WTC11 (cell line): ENCODE measurements at regions not wholly inside any gene's neighbourhood (a gene's known extent, or its start where the extent isn't known, plus 50 kb on each side); places are given as distances from the start of the nearest gene placed in this dataset.

Experiments used
- ATAC-seq: fragments of 200-7000 bp; cut with Tn5 transposase; 2 replicates; pipeline ENCODE4 v1.10.0; 2021; ENCODE audit warnings: mild to moderate bottlenecking, moderate library complexity
- CTCF ChIA-PET: fragments of 300-600 bp; sonication (Branson Sonifier 250); formaldehyde crosslinking; loops from one replicate; lab custom pipeline; 2021; ENCODE audit warnings: antibody characterized with exemption; lab: Charles Lee
- POLR2A ChIA-PET: fragments of 350-600 bp; sonication (Branson Sonifier 250); formaldehyde crosslinking; loops from one replicate; lab custom pipeline; 2021; ENCODE audit warnings: antibody characterized with exemption; lab: Charles Lee
- DNase-seq: peaks from one replicate; pipeline ENCODE4 v3.0.0; 2021; ENCODE audit warnings: low spot score
- H3K27ac Mint-ChIP-seq: 2 replicates; pipeline ENCODE4 v1.8.0; 2021; ENCODE audit warnings: mixed read lengths
- H3K27me3 Mint-ChIP-seq: 2 replicates; pipeline ENCODE4 v1.8.0; 2021; ENCODE audit warnings: low read depth, mild to moderate bottlenecking, moderate library complexity, mixed read lengths
- H3K36me3 Mint-ChIP-seq: 2 replicates; pipeline ENCODE4 v1.8.0; 2021; ENCODE audit warnings: mixed read lengths
- H3K4me1 Mint-ChIP-seq: 2 replicates; pipeline ENCODE4 v1.8.0; 2022; ENCODE audit warnings: mixed read lengths
- H3K4me3 Mint-ChIP-seq: 2 replicates; pipeline ENCODE4 v1.8.0; 2021; ENCODE audit warnings: mild to moderate bottlenecking, moderate library complexity, mixed read lengths
- H3K9me3 Mint-ChIP-seq: 2 replicates; pipeline ENCODE4 v1.8.0; 2021; ENCODE audit warnings: mixed read lengths
- CBFB ChIP-seq: sonication (generic); formaldehyde crosslinking; IDR thresholded peaks from 2 replicates; pipeline ENCODE4 v1.8.1; 2022; ENCODE audit warnings: mild to moderate bottlenecking, low read depth, missing genetic modification reagents
- FOXJ3 ChIP-seq: sonication (generic); formaldehyde crosslinking; IDR thresholded peaks from 2 replicates; pipeline ENCODE4 v1.9.0; 2021; ENCODE audit warnings: missing genetic modification reagents, mild to moderate bottlenecking, borderline replicate concordance
- GRHL2 ChIP-seq: fragments of 250-450 bp; sonication (Bioruptor Pico); IDR thresholded peaks from 2 replicates; pipeline ENCODE4 v1.8.0; 2022; ENCODE audit warnings: mild to moderate bottlenecking, moderate library complexity; ENCODE audit not compliant: insufficient replicate concordance, severe bottlenecking
- GTF2I ChIP-seq: fragments of 250-450 bp; sonication (Bioruptor Pico); conservative IDR thresholded peaks from 2 replicates; pipeline ENCODE4 v1.4.0; 2021; ENCODE audit warnings: mild to moderate bottlenecking
- IRF2 ChIP-seq: sonication (generic); formaldehyde crosslinking; IDR thresholded peaks from 2 replicates; pipeline ENCODE4 v1.8.0; 2022; ENCODE audit warnings: low read depth, missing genetic modification reagents, borderline replicate concordance
- JAZF1 ChIP-seq: fragments of 250-450 bp; sonication (Bioruptor Pico); IDR thresholded peaks from 2 replicates; pipeline ENCODE4 v1.9.0; 2021; ENCODE audit warnings: moderate library complexity, mild to moderate bottlenecking, inconsistent platforms
- SP1 ChIP-seq: sonication (generic); formaldehyde crosslinking; conservative IDR thresholded peaks from 2 replicates; pipeline ENCODE4 v1.8.1; 2022; ENCODE audit warnings: missing genetic modification reagents
- TCF7 ChIP-seq: sonication (generic); formaldehyde crosslinking; IDR thresholded peaks from 2 replicates; pipeline ENCODE4 v1.8.0; 2022; ENCODE audit warnings: mild to moderate bottlenecking, low read depth, missing genetic modification reagents, moderate library complexity
- TEAD4 ChIP-seq: sonication (generic); formaldehyde crosslinking; IDR thresholded peaks from 2 replicates; pipeline ENCODE4 v1.8.0; 2022; ENCODE audit warnings: mild to moderate bottlenecking, missing genetic modification reagents
- ZNF121 ChIP-seq: sonication (generic); formaldehyde crosslinking; IDR thresholded peaks from 2 replicates; pipeline ENCODE4 v1.8.0; 2023; ENCODE audit warnings: missing genetic modification reagents
- ZNF219 ChIP-seq: sonication (generic); formaldehyde crosslinking; IDR thresholded peaks from 2 replicates; pipeline ENCODE4 v1.8.0; 2023; ENCODE audit warnings: missing genetic modification reagents, mild to moderate bottlenecking, borderline replicate concordance
- TF ChIP-seq, protein P1 (sequence below): sonication (generic); formaldehyde crosslinking; IDR thresholded peaks from 2 replicates; pipeline ENCODE4 v1.8.0; 2022; ENCODE audit warnings: mild to moderate bottlenecking, missing genetic modification reagents
- TF ChIP-seq, protein P2 (sequence below): sonication (generic); formaldehyde crosslinking; conservative IDR thresholded peaks from 2 replicates; pipeline ENCODE4 v1.8.1; 2023; ENCODE audit warnings: mild to moderate bottlenecking, low read depth, missing genetic modification reagents, moderate library complexity
- TF ChIP-seq, protein P3 (sequence below): sonication (generic); formaldehyde crosslinking; IDR thresholded peaks from 2 replicates; pipeline ENCODE4 v1.8.1; 2023; ENCODE audit warnings: mild to moderate bottlenecking, moderate library complexity, missing genetic modification reagents
- TF ChIP-seq, protein P4 (sequence below): fragments of 250-450 bp; sonication (Bioruptor Pico); IDR thresholded peaks from 2 replicates; pipeline ENCODE4 v1.9.0; 2021; ENCODE audit warnings: moderate library complexity, mild to moderate bottlenecking, inconsistent platforms, borderline replicate concordance
- TF ChIP-seq, protein P5 (sequence below): fragments of 250-450 bp; sonication (Bioruptor Pico); IDR thresholded peaks from 2 replicates; pipeline ENCODE4 v1.9.0; 2021; ENCODE audit warnings: mild to moderate bottlenecking, borderline replicate concordance
- TF ChIP-seq, protein P6 (sequence below): sonication (generic); formaldehyde crosslinking; IDR thresholded peaks from 2 replicates; pipeline ENCODE4 v1.8.1; 2022; ENCODE audit warnings: low read depth, missing genetic modification reagents, borderline replicate concordance
- TF ChIP-seq, protein P7 (sequence below): sonication (generic); formaldehyde crosslinking; IDR thresholded peaks from 2 replicates; pipeline ENCODE4 v1.8.1; 2023; ENCODE audit warnings: mild to moderate bottlenecking, missing genetic modification reagents, moderate library complexity

DNA sequence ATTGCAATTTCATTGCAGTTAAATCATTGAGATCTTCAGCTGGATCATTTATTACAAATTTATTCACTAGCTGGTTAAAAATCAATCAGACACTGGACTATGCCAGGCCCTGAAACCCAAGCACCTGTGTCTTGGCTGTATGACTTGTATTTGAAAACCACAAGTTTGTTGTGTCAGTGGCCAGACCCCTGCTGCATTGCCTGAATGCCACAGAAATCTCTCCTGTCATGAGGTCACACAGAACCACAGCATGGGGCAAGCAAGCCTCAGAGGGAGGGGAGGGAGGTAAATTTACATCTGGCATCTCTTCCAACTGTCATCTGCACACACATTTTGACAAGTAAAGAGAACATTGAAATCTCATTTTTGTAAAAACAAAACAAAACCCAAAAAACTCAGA, 90.0 kb downstream of the ARRDC3 start:
- TF ChIP-seq ZNF121 (CRISPR knock-in tag), result no peak
- TF ChIP-seq, protein P1, sequence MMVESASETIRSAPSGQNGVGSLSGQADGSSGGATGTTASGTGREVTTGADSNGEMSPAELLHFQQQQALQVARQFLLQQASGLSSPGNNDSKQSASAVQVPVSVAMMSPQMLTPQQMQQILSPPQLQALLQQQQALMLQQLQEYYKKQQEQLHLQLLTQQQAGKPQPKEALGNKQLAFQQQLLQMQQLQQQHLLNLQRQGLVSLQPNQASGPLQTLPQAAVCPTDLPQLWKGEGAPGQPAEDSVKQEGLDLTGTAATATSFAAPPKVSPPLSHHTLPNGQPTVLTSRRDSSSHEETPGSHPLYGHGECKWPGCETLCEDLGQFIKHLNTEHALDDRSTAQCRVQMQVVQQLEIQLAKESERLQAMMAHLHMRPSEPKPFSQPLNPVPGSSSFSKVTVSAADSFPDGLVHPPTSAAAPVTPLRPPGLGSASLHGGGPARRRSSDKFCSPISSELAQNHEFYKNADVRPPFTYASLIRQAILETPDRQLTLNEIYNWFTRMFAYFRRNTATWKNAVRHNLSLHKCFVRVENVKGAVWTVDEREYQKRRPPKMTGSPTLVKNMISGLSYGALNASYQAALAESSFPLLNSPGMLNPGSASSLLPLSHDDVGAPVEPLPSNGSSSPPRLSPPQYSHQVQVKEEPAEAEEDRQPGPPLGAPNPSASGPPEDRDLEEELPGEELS, result peak; percentile 30; the same call in 1 of the 2 replicates
- Mint-ChIP-seq H3K27ac (peak overlapping the region; percentile 63), H3K4me3 (no peak overlapping the region), H3K4me1 (peaks cover 18% of the 10 kb centered on the region), H3K36me3 (no peaks in the 10 kb centered on the region), H3K9me3 (no peaks in the 10 kb centered on the region), H3K27me3 (no peaks in the 10 kb centered on the region)
- peak; percentile 39 for DNase-seq
- ChIA-PET CTCF (no interaction called here), POLR2A (interaction anchor here (1.2 kb wide), 1 partner anchor 39 kb away, joined by 3 read pairs; no protein-coding TSS in a partner anchor)
- peak; percentile 87 for ATAC-seq

DNA sequence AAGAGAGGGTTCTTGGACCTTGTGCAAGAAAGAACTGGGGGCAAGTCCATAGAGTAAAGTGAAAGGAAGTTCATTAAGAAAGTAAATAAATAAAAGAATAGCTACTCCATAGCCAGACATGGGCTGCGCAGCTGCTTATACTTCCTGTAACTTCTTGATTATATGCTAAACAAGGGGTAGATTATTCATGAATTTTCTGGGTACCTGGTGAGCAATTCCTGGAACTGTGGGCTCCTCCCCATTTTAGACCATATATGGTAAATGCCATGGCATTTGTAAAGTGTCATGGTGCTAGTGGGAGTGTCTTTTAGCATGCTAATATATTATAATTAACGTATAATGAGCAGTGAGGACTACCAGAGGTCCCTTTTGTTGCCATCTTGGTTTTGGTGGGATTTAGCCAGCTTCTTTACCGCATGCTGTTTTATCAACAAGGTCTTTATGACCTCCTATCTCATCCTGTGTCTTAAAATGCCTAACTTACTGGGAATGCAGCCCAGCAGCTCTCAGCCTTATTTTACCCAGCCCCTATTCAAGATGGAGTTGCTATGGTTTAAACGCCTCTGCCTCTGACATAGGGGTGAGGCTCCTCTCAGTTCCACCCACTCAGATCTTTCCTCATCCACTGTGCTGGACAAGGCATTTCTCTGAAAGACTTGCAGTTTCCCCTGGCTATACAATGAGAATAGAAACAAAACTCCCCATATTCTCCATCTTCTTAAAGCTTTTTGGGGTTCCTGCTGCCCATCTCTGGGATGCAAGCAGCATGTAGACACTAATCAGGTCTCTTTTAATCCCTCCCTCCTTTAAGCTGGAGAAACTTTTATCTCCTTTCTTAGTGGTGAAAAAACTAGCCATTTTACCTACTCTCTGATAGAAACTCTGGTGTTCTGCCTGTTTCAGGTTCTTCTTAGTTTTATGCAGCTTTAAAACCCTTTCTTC, 91.2 kb downstream of the ARRDC3 start:
- H3K36me3 Mint-ChIP-seq, result no peaks in the 10 kb centered on the region
- POLR2A ChIA-PET, result interaction anchor here (1.2 kb wide), 1 partner anchor 40 kb away, joined by 3 read pairs; no protein-coding TSS in a partner anchor
- ATAC-seq (no peak), DNase-seq (no peak)
- no peaks in the 10 kb centered on the region for H3K27me3 Mint-ChIP-seq
- peaks cover 18% of the 10 kb centered on the region for H3K4me1 Mint-ChIP-seq
- no peak overlapping the region for H3K4me3 Mint-ChIP-seq
- peak overlapping the region; percentile 57; the same call in 1 of the 2 replicates for H3K27ac Mint-ChIP-seq
- H3K9me3 Mint-ChIP-seq, result no peaks in the 10 kb centered on the region
- CTCF ChIA-PET, result no interaction called here
- TF ChIP-seq, protein P2, sequence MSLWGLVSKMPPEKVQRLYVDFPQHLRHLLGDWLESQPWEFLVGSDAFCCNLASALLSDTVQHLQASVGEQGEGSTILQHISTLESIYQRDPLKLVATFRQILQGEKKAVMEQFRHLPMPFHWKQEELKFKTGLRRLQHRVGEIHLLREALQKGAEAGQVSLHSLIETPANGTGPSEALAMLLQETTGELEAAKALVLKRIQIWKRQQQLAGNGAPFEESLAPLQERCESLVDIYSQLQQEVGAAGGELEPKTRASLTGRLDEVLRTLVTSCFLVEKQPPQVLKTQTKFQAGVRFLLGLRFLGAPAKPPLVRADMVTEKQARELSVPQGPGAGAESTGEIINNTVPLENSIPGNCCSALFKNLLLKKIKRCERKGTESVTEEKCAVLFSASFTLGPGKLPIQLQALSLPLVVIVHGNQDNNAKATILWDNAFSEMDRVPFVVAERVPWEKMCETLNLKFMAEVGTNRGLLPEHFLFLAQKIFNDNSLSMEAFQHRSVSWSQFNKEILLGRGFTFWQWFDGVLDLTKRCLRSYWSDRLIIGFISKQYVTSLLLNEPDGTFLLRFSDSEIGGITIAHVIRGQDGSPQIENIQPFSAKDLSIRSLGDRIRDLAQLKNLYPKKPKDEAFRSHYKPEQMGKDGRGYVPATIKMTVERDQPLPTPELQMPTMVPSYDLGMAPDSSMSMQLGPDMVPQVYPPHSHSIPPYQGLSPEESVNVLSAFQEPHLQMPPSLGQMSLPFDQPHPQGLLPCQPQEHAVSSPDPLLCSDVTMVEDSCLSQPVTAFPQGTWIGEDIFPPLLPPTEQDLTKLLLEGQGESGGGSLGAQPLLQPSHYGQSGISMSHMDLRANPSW, result no peak
- TF ChIP-seq SP1 (no peak), ZNF219 (CRISPR knock-in tag) (no peak), GTF2I (CRISPR knock-in tag) (no peak), TCF7 (no peak), CBFB (CRISPR knock-in tag) (no peak), GRHL2 (CRISPR knock-in tag) (no peak), JAZF1 (CRISPR knock-in tag) (no peak), IRF2 (CRISPR knock-in tag) (no peak), FOXJ3 (CRISPR knock-in tag) (no peak), TEAD4 (no peak)
- TF ChIP-seq, protein P3, sequence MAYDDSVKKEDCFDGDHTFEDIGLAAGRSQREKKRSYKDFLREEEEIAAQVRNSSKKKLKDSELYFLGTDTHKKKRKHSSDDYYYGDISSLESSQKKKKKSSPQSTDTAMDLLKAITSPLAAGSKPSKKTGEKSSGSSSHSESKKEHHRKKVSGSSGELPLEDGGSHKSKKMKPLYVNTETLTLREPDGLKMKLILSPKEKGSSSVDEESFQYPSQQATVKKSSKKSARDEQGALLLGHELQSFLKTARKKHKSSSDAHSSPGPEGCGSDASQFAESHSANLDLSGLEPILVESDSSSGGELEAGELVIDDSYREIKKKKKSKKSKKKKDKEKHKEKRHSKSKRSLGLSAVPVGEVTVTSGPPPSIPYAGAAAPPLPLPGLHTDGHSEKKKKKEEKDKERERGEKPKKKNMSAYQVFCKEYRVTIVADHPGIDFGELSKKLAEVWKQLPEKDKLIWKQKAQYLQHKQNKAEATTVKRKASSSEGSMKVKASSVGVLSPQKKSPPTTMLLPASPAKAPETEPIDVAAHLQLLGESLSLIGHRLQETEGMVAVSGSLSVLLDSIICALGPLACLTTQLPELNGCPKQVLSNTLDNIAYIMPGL (CRISPR knock-in tag), result no peak
- TF ChIP-seq, protein P4, sequence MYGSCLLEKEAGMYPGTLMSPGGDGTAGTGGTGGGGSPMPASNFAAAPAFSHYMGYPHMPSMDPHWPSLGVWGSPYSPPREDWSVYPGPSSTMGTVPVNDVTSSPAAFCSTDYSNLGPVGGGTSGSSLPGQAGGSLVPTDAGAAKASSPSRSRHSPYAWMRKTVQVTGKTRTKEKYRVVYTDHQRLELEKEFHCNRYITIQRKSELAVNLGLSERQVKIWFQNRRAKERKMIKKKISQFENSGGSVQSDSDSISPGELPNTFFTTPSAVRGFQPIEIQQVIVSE (CRISPR knock-in tag), result no peak
- TF ChIP-seq, protein P5, sequence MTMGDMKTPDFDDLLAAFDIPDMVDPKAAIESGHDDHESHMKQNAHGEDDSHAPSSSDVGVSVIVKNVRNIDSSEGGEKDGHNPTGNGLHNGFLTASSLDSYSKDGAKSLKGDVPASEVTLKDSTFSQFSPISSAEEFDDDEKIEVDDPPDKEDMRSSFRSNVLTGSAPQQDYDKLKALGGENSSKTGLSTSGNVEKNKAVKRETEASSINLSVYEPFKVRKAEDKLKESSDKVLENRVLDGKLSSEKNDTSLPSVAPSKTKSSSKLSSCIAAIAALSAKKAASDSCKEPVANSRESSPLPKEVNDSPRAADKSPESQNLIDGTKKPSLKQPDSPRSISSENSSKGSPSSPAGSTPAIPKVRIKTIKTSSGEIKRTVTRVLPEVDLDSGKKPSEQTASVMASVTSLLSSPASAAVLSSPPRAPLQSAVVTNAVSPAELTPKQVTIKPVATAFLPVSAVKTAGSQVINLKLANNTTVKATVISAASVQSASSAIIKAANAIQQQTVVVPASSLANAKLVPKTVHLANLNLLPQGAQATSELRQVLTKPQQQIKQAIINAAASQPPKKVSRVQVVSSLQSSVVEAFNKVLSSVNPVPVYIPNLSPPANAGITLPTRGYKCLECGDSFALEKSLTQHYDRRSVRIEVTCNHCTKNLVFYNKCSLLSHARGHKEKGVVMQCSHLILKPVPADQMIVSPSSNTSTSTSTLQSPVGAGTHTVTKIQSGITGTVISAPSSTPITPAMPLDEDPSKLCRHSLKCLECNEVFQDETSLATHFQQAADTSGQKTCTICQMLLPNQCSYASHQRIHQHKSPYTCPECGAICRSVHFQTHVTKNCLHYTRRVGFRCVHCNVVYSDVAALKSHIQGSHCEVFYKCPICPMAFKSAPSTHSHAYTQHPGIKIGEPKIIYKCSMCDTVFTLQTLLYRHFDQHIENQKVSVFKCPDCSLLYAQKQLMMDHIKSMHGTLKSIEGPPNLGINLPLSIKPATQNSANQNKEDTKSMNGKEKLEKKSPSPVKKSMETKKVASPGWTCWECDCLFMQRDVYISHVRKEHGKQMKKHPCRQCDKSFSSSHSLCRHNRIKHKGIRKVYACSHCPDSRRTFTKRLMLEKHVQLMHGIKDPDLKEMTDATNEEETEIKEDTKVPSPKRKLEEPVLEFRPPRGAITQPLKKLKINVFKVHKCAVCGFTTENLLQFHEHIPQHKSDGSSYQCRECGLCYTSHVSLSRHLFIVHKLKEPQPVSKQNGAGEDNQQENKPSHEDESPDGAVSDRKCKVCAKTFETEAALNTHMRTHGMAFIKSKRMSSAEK, result no peak
- TF ChIP-seq, protein P6, sequence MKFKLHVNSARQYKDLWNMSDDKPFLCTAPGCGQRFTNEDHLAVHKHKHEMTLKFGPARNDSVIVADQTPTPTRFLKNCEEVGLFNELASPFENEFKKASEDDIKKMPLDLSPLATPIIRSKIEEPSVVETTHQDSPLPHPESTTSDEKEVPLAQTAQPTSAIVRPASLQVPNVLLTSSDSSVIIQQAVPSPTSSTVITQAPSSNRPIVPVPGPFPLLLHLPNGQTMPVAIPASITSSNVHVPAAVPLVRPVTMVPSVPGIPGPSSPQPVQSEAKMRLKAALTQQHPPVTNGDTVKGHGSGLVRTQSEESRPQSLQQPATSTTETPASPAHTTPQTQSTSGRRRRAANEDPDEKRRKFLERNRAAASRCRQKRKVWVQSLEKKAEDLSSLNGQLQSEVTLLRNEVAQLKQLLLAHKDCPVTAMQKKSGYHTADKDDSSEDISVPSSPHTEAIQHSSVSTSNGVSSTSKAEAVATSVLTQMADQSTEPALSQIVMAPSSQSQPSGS, result no peak
- TF ChIP-seq, protein P7, sequence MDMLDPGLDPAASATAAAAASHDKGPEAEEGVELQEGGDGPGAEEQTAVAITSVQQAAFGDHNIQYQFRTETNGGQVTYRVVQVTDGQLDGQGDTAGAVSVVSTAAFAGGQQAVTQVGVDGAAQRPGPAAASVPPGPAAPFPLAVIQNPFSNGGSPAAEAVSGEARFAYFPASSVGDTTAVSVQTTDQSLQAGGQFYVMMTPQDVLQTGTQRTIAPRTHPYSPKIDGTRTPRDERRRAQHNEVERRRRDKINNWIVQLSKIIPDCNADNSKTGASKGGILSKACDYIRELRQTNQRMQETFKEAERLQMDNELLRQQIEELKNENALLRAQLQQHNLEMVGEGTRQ (CRISPR knock-in tag), result no peak
